AG09319 (cell line): ENCODE measurements at regions not wholly inside any gene's neighbourhood (a gene's known extent, or its start where the extent isn't known, plus 50 kb on each side); places are given as distances from the start of the nearest gene placed in this dataset.

Experiments
- DNase-seq: peaks from one replicate; pipeline ENCODE4 v3.0.0-alpha.2; 2010; ENCODE audit warnings: low read depth; ENCODE audit errors: extremely low read depth
- CTCF ChIP-seq: IDR thresholded peaks from 2 replicates; pipeline ENCODE4 v1.5.1; 2011; ENCODE audit warnings: low read depth, mild to moderate bottlenecking, inconsistent platforms, low read length, moderate library complexity

GRCh38 chr2:53445383-53446070, 322.1 kb upstream of the CHAC2 start:
- TF ChIP-seq CTCF, result no peak
- no peak for DNase-seq

- no peak for TF ChIP-seq CTCF
- no peak for DNase-seq
Observed at GRCh38 chr2:53442783-53443182, 324.8 kb upstream of the CHAC2 start.

- no peak for TF ChIP-seq CTCF
- no peak for DNase-seq
Observed at GRCh38 chr2:53442093-53442492, 325.5 kb upstream of the CHAC2 start.

- TF ChIP-seq CTCF, result no peak
- DNase-seq, result no peak
Observed at GRCh38 chr2:53438692-53439091, 328.9 kb upstream of the CHAC2 start.

GRCh38 chr2:53438100-53438499, 329.5 kb upstream of the CHAC2 start:
- no peak for DNase-seq
- no peak for TF ChIP-seq CTCF

- TF ChIP-seq CTCF, result no peak
- no peak for DNase-seq
Observed at GRCh38 chr2:53437371-53437770, 330.2 kb upstream of the CHAC2 start.

- no peak for TF ChIP-seq CTCF
Observed at GRCh38 chr2:53436882-53437281, 330.7 kb upstream of the CHAC2 start.

More at GRCh38 chr2:53436882-53437281, 330.7 kb upstream of the CHAC2 start:
- no peak for DNase-seq
